Ecto neural progenitor cell (in vitro differentiated cells): ENCODE measurements at regions not wholly inside any gene's neighbourhood (a gene's known extent, or its start where the extent isn't known, plus 50 kb on each side); places are given as distances from the start of the nearest gene placed in this dataset.

Experiments
- DNase-seq: peaks from one replicate; pipeline ENCODE4 v3.0.0-alpha.2; 2018; ENCODE audit warnings: low spot score

- DNase-seq: no peak
Measured at GRCh38 chr11:92790926-92791616, 178.4 kb upstream of the MTNR1B start.

DNA sequence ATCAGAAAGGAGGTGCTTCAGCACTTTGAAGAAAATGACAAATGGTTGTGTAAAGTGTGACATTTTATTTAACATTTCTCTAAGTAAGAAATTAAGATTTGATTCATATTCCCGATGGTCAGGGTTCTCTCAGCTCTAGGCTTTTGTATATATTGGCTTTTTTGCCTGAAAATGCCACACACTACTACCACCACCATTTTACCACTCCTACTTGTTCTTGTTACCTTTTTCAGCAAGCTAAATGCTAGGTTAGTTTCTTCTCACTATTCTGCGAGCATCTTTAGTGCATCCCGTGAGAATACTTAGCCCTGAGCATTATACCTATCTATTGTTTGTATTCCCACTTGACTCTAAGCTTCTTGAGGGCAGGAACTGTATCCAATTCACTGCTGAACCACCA is 177.6 kb upstream of the MTNR1B start:
- no peak for DNase-seq

DNA sequence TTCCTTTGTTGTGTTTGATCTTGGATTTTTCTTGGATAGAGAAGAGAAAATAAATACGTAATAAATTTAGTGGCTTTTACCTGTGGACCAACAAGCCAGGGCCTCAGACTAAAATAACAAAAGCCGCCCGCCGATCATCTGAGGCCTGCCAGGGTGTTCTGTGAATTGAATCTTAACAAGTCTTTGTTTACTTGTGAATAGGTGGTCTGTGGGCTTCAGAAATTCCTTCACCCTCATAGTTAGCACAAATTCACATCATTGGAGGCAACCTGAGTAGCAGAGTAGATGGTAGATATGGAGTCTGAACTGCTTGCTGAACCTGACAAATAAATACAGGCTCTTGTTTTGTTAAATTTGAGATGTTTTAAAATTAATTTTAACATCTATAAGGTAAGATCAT is 176.3 kb upstream of the MTNR1B start:
- no peak for DNase-seq

GRCh38 chr11:92794783-92795182 is 174.7 kb upstream of the MTNR1B start:
- no peak for DNase-seq

DNA sequence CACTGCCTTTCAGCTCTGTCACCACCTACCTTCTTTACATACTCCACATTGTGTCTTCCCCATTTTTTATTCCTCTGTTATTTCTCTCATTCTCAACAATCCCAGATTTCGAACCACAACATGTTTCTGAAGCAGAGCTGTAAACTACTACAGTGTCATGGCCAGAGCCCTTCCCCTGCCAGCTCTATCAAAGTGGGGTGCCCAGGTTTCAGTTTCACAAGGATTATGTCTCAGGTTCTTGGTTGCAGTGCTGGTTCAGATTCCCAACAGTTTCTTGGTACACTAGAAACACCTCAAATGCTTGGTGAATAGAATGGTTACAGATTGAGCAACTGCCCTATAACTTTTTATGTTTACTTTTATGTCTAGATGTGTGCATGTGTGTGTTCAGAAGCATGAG is 172.7 kb upstream of the MTNR1B start:
- DNase-seq: no peak

DNA sequence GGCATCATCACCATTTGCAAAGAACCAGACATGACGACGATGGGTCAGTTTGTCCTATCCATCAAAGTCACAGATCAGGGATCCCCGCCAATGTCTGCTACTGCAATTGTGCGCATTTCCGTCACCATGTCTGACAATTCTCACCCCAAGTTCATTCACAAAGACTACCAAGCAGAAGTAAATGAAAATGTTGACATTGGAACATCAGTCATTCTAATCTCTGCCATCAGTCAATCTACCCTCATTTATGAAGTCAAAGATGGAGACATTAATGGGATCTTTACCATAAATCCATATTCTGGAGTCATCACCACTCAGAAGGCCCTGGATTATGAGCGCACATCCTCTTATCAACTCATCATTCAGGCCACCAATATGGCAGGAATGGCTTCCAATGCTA is 171.6 kb upstream of the MTNR1B start:
- no peak for DNase-seq

DNA sequence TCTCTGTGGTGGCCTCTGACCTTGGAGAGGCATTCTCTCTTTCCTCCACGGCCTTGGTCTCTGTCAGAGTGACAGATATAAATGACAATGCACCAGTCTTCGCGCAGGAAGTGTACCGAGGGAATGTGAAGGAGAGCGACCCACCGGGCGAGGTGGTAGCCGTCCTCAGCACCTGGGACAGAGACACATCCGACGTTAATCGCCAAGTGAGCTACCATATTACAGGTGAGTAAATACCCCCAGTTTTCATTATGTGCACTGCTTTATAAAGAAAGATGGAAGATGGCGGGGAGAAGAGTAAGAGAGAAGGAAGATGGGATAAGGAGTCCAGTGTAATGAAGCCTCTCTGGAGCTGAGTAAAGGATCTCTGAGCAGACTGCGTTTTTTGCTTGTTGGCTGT is 167.8 kb upstream of the MTNR1B start:
- no peak for DNase-seq

DNA sequence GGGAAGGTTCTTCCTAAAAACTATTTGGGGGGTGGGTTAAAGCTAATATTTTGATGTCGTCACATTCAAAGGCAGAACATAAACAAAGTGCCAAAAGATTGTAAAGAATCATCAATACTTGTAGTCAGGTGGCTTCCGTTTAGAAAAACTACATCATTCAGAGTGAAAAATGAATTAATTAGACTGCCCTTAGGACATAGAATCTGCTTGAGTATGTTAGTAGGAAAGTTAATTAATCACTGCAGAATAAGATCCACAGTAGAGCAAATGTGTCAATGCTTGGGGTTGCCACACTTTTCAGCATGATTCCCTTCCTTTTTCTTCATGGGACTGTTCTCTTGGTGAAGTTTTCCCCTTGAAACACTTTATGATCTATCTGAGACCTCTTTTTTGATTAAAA is 166.8 kb upstream of the MTNR1B start:
- no peak for DNase-seq

DNA sequence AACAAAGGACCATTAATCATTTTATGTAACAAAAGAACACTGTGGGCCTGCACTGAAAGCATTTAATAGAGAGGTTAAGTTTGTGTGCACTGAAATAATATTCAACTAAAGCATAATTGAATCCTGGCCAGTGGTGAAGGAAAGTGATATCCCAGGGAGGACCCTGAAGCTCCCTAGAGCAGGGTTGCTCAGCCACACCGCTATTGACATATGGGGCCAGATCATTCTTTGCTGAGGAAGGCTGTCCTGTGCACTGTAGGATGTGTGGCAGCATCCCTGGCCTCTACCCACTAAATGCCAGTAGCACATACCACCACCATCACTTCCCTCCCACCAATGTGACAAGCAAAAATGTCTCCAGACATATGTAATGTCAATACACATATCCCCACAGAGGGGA is 166.1 kb upstream of the MTNR1B start:
- no peak for DNase-seq

GRCh38 chr11:92804388-92804966 is 165.0 kb upstream of the MTNR1B start:
- no peak for DNase-seq

- DNase-seq: no peak
Measured at GRCh38 chr11:92808022-92808421, 161.4 kb upstream of the MTNR1B start.

DNA sequence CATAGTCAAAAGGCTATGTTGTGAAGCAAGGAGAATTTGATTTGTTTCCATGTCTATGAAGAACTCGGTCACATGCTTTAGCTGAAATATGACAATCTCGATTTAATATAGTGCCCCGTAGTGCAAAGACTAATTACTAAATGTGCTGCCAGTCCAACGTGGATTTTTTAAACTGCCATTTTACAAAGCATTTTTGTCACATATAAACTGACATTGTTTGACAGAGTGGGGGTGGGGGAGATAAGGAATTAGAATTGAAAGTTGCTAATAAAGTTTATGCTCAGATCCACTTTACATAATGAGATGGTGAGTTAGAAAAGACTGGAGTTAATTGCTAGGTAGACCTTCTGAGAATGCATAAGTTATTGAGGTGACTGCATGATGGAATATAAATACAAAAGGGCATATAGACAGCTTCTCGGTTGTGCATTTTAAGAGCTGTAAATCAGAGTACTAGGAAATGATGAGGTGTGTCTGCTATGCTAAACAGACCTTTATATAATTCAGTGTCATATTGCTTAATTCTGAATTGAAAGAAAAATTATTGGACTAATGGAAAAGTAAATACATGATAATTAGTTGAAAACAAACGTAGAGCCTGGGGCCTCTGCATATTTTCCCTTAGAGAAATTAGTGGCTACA is 158.9 kb upstream of the MTNR1B start:
- no peak for DNase-seq

DNA sequence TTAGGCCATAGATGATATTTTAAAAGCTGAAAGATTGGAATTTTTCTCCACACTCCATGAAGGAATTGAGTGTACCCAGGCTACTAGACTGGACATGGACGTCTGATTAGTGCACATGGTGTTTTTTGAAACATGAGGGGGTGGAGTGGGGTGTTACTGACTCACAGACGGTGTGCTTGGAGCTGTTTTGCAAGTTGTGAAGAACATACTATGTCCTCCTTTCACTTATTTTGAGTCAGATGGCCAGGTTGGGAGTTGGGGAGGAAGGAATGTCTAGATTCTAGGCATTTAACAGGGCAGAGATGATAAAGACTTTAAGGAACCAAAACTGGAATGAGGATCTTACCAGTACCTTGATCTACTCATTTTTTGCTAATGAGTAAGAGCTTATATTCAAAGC is 158.1 kb upstream of the MTNR1B start:
- DNase-seq: no peak

GRCh38 chr11:92812841-92813240 is 156.6 kb upstream of the MTNR1B start:
- DNase-seq: no peak

GRCh38 chr11:92819830-92820229 is 149.6 kb upstream of the MTNR1B start:
- DNase-seq: no peak

DNA sequence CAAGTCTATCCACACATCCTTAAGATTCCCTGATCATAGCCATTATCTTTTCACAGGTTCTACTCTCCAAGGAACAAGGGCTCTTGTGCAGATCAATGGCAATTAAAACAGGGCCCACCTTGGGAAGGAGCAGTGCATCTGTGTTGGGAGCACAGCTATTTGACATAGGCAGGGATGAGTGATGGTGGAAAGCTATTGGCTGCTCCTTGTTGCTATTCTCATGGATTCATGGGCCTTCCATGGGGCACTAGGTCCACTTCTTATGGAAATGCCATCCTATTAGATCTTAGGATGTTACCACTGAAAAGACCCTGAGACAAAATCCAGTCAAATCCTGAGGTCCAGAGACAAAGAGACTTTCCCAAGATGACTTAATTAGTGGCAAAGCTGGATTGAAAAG is 148.6 kb upstream of the MTNR1B start:
- DNase-seq: no peak

DNA sequence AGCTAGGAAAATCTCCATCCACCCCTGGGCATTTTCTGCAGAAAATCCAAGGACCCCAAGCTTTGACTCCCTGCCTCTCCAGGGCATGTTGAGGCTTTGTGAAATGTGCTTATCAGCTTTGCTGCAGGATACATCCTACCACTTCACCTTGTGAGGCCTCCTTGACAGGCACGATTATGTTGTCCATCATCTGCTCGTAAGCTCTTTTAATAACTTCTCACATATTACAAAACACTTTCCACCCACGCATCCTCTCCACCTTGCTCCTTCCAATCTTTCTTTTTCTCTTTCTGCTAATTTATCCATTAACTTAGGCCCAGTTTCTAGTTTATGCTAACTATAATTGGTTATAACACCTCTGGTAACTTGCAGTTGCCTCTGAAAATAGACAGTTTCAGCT is 147.0 kb upstream of the MTNR1B start:
- no peak for DNase-seq

DNA sequence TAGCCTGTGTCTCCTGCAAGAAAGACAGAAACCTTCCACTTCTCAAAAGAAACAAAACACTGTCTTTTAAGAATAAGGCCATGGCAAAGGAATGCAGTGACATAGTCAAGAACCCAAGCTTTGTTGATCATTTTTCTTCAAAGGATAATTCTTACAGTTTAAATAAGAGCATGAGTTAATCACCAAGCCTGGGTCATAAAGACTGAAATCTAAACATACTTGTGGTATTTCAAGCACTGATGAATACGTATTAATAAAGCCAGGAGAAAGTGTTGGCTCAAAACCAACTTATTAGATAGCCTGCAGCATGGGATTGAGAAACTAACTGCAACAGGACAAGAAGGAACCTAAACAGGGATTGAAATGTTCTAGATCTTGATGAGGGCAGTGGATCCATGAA is 143.3 kb upstream of the MTNR1B start:
- DNase-seq: no peak

DNA sequence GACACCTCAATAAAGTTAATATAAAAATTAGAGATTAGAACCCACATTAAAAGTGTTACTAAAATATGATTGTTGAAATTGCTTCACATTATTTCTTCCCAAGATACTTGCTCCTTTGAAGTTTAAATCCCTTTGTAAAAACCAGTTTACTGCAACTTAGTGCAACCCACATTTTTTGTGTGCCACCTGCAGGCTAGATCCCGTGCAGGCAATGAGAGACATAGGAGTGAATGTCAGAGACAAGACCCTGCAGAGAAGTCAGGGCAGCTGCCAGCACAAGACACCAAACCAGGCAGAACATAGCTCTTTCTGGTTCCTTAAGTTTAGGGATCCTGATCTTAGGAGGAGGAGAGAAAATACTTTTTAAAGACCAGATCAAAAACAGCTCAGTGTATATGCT is 142.8 kb upstream of the MTNR1B start:
- DNase-seq: no peak

DNA sequence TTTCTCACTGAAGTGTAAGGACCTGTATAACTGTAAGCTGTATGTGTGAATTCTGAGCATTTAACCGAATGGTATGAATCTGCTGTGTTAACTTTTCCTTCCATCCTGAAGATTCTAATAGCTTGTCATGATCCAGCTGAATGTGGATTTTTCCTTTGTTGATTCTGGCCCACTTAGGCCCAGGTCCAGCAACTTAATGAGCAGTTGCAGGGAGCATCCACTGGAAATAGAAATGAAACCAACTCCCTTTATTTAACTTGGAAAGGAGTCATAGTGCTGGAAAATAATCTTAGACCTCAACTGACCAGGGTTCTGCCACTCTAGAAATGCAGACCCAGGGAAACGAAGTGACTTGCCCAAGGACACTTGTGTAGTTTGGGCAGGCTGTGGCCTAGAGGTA is 142.3 kb upstream of the MTNR1B start:
- DNase-seq: no peak

GRCh38 chr11:92828556-92828955 is 140.9 kb upstream of the MTNR1B start:
- peak; percentile 52 for DNase-seq

DNA sequence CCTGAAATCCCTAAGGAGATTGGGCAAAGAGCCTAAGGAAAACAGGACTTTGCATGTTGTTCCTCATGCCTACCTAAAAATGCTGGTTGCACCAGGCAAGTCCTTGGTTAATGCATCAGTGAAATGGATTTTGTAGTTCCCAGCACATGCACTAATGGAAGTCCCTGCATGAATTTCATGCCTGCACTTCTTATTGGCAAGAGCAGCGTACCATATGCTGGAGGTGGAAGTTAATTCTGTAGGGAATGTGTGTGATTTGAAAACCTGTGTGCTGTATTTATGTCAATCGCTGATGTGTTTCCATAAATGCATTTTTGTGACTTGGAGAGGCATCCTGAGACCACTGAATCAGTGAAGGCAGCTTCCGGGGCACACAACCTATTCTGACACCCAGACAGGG is 140.3 kb upstream of the MTNR1B start:
- no peak for DNase-seq

- no peak for DNase-seq
Measured at GRCh38 chr11:92829671-92830070, 139.8 kb upstream of the MTNR1B start.
